K562 (cell line): ENCODE measurements at regions not wholly inside any gene's neighbourhood (a gene's known extent, or its start where the extent isn't known, plus 50 kb on each side); places are given as distances from the start of the nearest gene placed in this dataset.

Experiments
- BRCA1 ChIP-seq, 2 experiments: fragments of 450-650 bp in 1 of 2; sonication (generic) in 1 of 2; formaldehyde crosslinking in 1 of 2; IDR thresholded peaks; 2 replicates each; pipeline versions ENCODE4 v1.5.0 to v1.6.1; 2017 to 2020; ENCODE audit warnings: mild to moderate bottlenecking in 1 of 2, missing genetic modification reagents in 1 of 2
- CC2D1A ChIP-seq: fragments of 450-650 bp; IDR thresholded peaks from 2 replicates; pipeline ENCODE4 v1.6.1; 2017; ENCODE audit warnings: mild to moderate bottlenecking
- CREM ChIP-seq: IDR thresholded peaks from 2 replicates; pipeline ENCODE4 v1.6.1; 2014; ENCODE audit warnings: antibody characterized with exemption, low read depth
- HMG20B ChIP-seq: fragments of 250-450 bp; sonication (Bioruptor Pico); IDR thresholded peaks from 2 replicates; pipeline ENCODE4 v1.5.0; 2021; ENCODE audit warnings: mild to moderate bottlenecking
- IFI16 ChIP-seq: fragments of 250-450 bp; sonication (Bioruptor Pico); IDR thresholded peaks from 2 replicates; pipeline ENCODE4 v2.1.2; 2022; ENCODE audit warnings: mild to moderate bottlenecking, inconsistent platforms
- KAT8 ChIP-seq: fragments of 450-650 bp; IDR thresholded peaks from 2 replicates; pipeline ENCODE4 v1.6.1; 2016; ENCODE audit warnings: low read depth, mild to moderate bottlenecking
- RBM17 ChIP-seq: fragments of 200-400 bp; formaldehyde crosslinking; IDR thresholded peaks from 2 replicates; pipeline ENCODE4 v1.6.1; 2017; ENCODE audit warnings: low read depth, mild to moderate bottlenecking, low read length, borderline replicate concordance
- ZNF146 ChIP-seq: IDR thresholded peaks from one replicate; pipeline ENCODE4 v1.6.1; 2018; ENCODE audit warnings: missing compliant biosample characterization; ENCODE audit not compliant: unreplicated experiment
- ZNF316 ChIP-seq: fragments of 450-650 bp; IDR thresholded peaks from 2 replicates; pipeline ENCODE4 v1.6.1; 2016
- TF ChIP-seq, protein P1 (sequence below): fragments of 250-450 bp; sonication (Bioruptor Pico); IDR thresholded peaks from 2 replicates; pipeline ENCODE4 v1.4.0; 2020; ENCODE audit warnings: mild to moderate bottlenecking, moderate library complexity
- TF ChIP-seq, protein P2 (sequence below): fragments of 250-450 bp; sonication (Bioruptor Pico); IDR thresholded peaks from 2 replicates; pipeline ENCODE4 v1.5.0; 2021
- TF ChIP-seq, protein P3 (sequence below): sonication (generic); formaldehyde crosslinking; IDR thresholded peaks from 2 replicates; pipeline ENCODE4 v1.8.0; 2022; ENCODE audit warnings: mild to moderate bottlenecking, missing genetic modification reagents, borderline replicate concordance

DNA sequence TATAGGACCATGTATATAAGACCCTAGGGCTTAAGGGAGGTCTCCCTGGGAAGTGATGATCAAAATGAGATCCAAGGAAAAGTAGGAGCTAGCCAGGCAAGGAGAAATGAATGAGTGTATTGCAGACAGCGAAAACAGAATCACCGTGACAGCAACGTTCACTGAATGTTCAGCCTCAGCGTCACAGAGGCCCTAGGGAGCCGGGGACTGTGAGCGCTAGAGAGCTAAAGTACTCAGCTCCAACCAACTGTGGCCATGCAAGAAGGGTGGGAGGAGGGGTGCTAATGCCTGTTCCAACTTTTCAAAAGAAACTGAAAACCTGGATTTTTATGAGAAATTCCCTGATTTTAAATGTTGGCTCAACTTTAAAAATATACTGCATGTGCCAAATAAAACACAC, 105.5 kb upstream of the CCND2 start (continued):
- TF ChIP-seq, protein P1, sequence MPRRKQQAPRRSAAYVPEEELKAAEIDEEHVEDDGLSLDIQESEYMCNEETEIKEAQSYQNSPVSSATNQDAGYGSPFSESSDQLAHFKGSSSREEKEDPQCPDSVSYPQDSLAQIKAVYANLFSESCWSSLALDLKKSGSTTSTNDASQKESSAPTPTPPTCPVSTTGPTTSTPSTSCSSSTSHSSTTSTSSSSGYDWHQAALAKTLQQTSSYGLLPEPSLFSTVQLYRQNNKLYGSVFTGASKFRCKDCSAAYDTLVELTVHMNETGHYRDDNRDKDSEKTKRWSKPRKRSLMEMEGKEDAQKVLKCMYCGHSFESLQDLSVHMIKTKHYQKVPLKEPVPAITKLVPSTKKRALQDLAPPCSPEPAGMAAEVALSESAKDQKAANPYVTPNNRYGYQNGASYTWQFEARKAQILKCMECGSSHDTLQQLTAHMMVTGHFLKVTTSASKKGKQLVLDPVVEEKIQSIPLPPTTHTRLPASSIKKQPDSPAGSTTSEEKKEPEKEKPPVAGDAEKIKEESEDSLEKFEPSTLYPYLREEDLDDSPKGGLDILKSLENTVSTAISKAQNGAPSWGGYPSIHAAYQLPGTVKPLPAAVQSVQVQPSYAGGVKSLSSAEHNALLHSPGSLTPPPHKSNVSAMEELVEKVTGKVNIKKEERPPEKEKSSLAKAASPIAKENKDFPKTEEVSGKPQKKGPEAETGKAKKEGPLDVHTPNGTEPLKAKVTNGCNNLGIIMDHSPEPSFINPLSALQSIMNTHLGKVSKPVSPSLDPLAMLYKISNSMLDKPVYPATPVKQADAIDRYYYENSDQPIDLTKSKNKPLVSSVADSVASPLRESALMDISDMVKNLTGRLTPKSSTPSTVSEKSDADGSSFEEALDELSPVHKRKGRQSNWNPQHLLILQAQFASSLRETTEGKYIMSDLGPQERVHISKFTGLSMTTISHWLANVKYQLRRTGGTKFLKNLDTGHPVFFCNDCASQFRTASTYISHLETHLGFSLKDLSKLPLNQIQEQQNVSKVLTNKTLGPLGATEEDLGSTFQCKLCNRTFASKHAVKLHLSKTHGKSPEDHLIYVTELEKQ (CRISPR knock-in tag) = no peak
- TF ChIP-seq HMG20B (CRISPR knock-in tag) (no peak), BRCA1 (IDR thresholded peaks at IDR 0.05) (no peak), BRCA1 (CRISPR knock-in tag; IDR thresholded peaks at IDR 0.05) (no peak), ZNF146 (CRISPR knock-in tag) (no peak), RBM17 (no peak), ZNF316 (no peak), KAT8 (no peak), IFI16 (CRISPR knock-in tag) (no peak), CREM (no peak), CC2D1A (no peak)
- TF ChIP-seq, protein P2, sequence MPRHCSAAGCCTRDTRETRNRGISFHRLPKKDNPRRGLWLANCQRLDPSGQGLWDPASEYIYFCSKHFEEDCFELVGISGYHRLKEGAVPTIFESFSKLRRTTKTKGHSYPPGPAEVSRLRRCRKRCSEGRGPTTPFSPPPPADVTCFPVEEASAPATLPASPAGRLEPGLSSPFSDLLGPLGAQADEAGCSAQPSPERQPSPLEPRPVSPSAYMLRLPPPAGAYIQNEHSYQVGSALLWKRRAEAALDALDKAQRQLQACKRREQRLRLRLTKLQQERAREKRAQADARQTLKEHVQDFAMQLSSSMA (CRISPR knock-in tag) = no peak
- TF ChIP-seq, protein P3, sequence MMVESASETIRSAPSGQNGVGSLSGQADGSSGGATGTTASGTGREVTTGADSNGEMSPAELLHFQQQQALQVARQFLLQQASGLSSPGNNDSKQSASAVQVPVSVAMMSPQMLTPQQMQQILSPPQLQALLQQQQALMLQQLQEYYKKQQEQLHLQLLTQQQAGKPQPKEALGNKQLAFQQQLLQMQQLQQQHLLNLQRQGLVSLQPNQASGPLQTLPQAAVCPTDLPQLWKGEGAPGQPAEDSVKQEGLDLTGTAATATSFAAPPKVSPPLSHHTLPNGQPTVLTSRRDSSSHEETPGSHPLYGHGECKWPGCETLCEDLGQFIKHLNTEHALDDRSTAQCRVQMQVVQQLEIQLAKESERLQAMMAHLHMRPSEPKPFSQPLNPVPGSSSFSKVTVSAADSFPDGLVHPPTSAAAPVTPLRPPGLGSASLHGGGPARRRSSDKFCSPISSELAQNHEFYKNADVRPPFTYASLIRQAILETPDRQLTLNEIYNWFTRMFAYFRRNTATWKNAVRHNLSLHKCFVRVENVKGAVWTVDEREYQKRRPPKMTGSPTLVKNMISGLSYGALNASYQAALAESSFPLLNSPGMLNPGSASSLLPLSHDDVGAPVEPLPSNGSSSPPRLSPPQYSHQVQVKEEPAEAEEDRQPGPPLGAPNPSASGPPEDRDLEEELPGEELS (CRISPR knock-in tag) = no peak
